ENCODE measurements at regions not wholly inside any gene's neighbourhood (a gene's known extent, or its start where the extent isn't known, plus 50 kb on each side); places are given as distances from the start of the nearest gene placed in this dataset.
A peak's percentile ranks its signal among the peaks of the same experiment; 100 is the strongest.

- intact Hi-C loops (cut with DNase I), result no loop called here
- DNase-seq (no peak), ATAC-seq (peak; percentile 32 to 57 (median 44))
- no peaks in the 10 kb centered on the region for H3K36me3 ChIP-seq
- no peaks in the 10 kb centered on the region for H3K27me3 ChIP-seq
- peaks cover 0 to 3% (median 0%) of the 10 kb centered on the region in 12 donors for H3K4me1 ChIP-seq
- TF ChIP-seq, protein P1, sequence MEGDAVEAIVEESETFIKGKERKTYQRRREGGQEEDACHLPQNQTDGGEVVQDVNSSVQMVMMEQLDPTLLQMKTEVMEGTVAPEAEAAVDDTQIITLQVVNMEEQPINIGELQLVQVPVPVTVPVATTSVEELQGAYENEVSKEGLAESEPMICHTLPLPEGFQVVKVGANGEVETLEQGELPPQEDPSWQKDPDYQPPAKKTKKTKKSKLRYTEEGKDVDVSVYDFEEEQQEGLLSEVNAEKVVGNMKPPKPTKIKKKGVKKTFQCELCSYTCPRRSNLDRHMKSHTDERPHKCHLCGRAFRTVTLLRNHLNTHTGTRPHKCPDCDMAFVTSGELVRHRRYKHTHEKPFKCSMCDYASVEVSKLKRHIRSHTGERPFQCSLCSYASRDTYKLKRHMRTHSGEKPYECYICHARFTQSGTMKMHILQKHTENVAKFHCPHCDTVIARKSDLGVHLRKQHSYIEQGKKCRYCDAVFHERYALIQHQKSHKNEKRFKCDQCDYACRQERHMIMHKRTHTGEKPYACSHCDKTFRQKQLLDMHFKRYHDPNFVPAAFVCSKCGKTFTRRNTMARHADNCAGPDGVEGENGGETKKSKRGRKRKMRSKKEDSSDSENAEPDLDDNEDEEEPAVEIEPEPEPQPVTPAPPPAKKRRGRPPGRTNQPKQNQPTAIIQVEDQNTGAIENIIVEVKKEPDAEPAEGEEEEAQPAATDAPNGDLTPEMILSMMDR (IDR thresholded peaks at IDR 0.05), result no peak
- no peak for TF ChIP-seq POLR2A (IDR thresholded peaks at IDR 0.05)
- WGBS, 4 donors, result 64 to 94% (median 90%) methylated on average over 4 of the region's 4 CpGs
- H3K4me3 ChIP-seq, result no peak overlapping the region
- H3K9me3 ChIP-seq, result no peaks in the 10 kb centered on the region
- peak overlapping the region in 1 of 12 donors; percentile 21 for H3K27ac ChIP-seq
Measured at GRCh38 chr10:31090894-31091607, 59.4 kb upstream of the ZNF438 start.

- Histone ChIP-seq H3K27me3 (no peaks in the 10 kb centered on the region), H3K9me3 (no peaks in the 10 kb centered on the region), H3K36me3 (no peaks in the 10 kb centered on the region), H3K4me1 (peaks cover 0 to 2% (median 0%) of the 10 kb centered on the region in 12 donors), H3K27ac (no peak overlapping the region), H3K4me3 (no peak overlapping the region)
- intact Hi-C loops (cut with DNase I), result no loop called here
- TF ChIP-seq, protein P1 (IDR thresholded peaks at IDR 0.05), result no peak
- no peak for TF ChIP-seq POLR2A (IDR thresholded peaks at IDR 0.05)
- WGBS, 4 donors, result 66 to 78% (median 70%) methylated on average over 11 of the region's 11 CpGs
- no peak for ATAC-seq
- DNase-seq, result no peak
Measured at GRCh38 chr10:31095677-31096560, 64.3 kb upstream of the ZNF438 start.

DNA sequence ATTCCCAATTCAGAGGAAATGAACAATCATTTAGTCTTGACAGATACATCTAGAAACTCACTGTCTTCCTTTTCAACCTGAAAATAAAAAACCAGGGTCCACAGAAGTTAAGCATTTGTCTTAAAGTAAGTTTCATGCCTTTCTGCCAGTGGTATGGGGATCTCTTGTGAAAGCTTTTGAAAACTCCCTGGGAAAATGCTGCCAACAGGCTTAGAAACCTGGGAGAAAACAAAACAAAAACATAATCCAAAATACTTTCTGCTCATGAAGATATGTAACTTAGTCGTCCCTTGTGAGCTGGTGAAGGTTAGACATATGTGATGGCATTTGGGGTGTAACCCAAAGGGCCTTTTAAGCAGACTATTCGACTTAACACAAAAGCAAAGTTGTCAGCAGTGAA lies 66.4 kb upstream of the ZNF438 start:
- Histone ChIP-seq H3K36me3 (no peaks in the 10 kb centered on the region), H3K27ac (peak overlapping the region in 8 of 12 donors; percentile 25 to 58 (median 46)), H3K4me1 (peaks cover 0 to 10% (median 0%) of the 10 kb centered on the region in 12 donors), H3K27me3 (no peaks in the 10 kb centered on the region), H3K9me3 (no peaks in the 10 kb centered on the region), H3K4me3 (peak overlapping the region in 1 of 12 donors; percentile 19)
- TF ChIP-seq, protein P1 (IDR thresholded peaks at IDR 0.05), result no peak
- no peak for TF ChIP-seq POLR2A (IDR thresholded peaks at IDR 0.05)
- ATAC-seq, result no peak
- 46 to 70% (median 60%) methylated on average over 2 of the region's 2 CpGs for WGBS, 4 donors
- intact Hi-C loops (cut with DNase I), result no loop called here
- no peak for DNase-seq

DNA sequence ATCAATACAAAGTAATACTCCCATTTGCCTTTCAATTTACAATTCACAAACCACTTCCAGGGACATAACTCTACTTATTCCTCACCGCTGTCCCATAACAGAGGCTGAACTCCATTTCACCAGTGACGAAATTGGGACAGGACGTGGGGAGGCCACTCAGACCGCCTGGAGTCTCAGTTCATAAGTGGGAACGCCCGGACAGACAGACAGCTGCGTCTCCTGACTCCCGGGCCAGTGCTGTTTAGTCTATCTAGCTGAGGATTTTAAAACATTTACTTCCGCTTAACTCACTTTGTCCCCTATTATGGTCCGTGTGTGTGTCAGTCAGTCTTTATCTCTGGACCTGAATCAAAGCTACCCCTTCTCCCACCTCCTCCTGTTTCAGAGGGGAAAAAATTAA lies 67.4 kb upstream of the ZNF438 start:
- no peaks in the 10 kb centered on the region for H3K36me3 ChIP-seq
- no peak for DNase-seq
- intact Hi-C loops (cut with DNase I), result no loop called here
- no peaks in the 10 kb centered on the region for H3K9me3 ChIP-seq
- H3K4me3 ChIP-seq, result no peak overlapping the region
- ATAC-seq, result peak in 2 of 4 donors; percentile 39 to 64
- TF ChIP-seq, protein P1 (IDR thresholded peaks at IDR 0.05), result no peak
- no peak for TF ChIP-seq POLR2A (IDR thresholded peaks at IDR 0.05)
- 84 to 88% (median 85%) methylated on average over 10 of the region's 10 CpGs for WGBS, 4 donors
- H3K4me1 ChIP-seq, result peaks cover 0 to 10% (median 0%) of the 10 kb centered on the region in 12 donors
- H3K27ac ChIP-seq, result peak overlapping the region in 2 of 12 donors; percentile 49 to 52
- no peaks in the 10 kb centered on the region for H3K27me3 ChIP-seq

All from heart left ventricle (tissue), 16 donors.